PC-3 (cell line): ENCODE measurements at regions not wholly inside any gene's neighbourhood (a gene's known extent, or its start where the extent isn't known, plus 50 kb on each side); places are given as distances from the start of the nearest gene placed in this dataset.

ENCODE experiments used
- ATAC-seq: fragments of 200-7000 bp; cut with Tn5 transposase; 2 replicates; pipeline ENCODE4 v1.9.1; 2020; ENCODE audit warnings: mild to moderate bottlenecking, moderate library complexity
- BruUV-seq: library from RNA; stranded (reverse); fragments of 400-500 nt; replicated peaks from 2 replicates; lab custom pipeline; 2021; lab: Mats Ljungman, UMichigan
- CTCF ChIA-PET: fragments of 300-600 bp; sonication (Branson Sonifier 250); formaldehyde crosslinking; loops from one replicate; lab custom pipeline; 2022; ENCODE audit warnings: antibody characterized with exemption; lab: Charles Lee
- POLR2A ChIA-PET: fragments of 300-600 bp; sonication (Branson Sonifier 250); formaldehyde crosslinking; loops from one replicate; lab custom pipeline; 2022; ENCODE audit warnings: antibody characterized with exemption; ENCODE audit not compliant: unreplicated experiment; lab: Charles Lee
- DNase-seq: peaks from one replicate; pipeline ENCODE4 v3.0.0-alpha.2; 2015
- H2AFZ ChIP-seq: fragments of 300-600 bp; sonication (generic); 2 replicates; pipeline ENCODE4 v1.6.0; 2016; ENCODE audit warnings: antibody characterized with exemption, low read length
- H3F3A ChIP-seq: fragments of 300-600 bp; sonication (generic); one replicate; pipeline ENCODE4 v1.6.0; 2017; ENCODE audit warnings: antibody characterized with exemption, low read length, control low read depth, mild to moderate bottlenecking; ENCODE audit not compliant: unreplicated experiment
- H3K27ac ChIP-seq: fragments of 300-600 bp; sonication (generic); 2 replicates; pipeline ENCODE4 v1.5.1; 2016; ENCODE audit warnings: mild to moderate bottlenecking, low read length
- H3K27me3 ChIP-seq: fragments of 300-600 bp; sonication (generic); 2 replicates; pipeline ENCODE4 v1.6.1; 2016; ENCODE audit warnings: low read length, mixed read lengths
- H3K36me3 ChIP-seq: fragments of 300-600 bp; sonication (generic); 2 replicates; pipeline ENCODE4 v1.6.1; 2016; ENCODE audit warnings: low read depth, mixed run types, low read length, mixed read lengths
- H3K4me1 ChIP-seq: fragments of 300-600 bp; sonication (generic); 2 replicates; pipeline ENCODE4 v1.5.1; 2016; ENCODE audit warnings: low read length; ENCODE audit not compliant: insufficient read depth
- H3K4me2 ChIP-seq: fragments of 300-600 bp; sonication (generic); 2 replicates; pipeline ENCODE4 v1.6.0; 2016; ENCODE audit warnings: low read length
- H3K4me3 ChIP-seq: fragments of 300-600 bp; sonication (generic); 2 replicates; pipeline ENCODE4 v1.5.1; 2016; ENCODE audit warnings: mild to moderate bottlenecking, low read length, mixed read lengths
- H3K79me2 ChIP-seq: fragments of 300-600 bp; sonication (generic); 2 replicates; pipeline ENCODE4 v1.6.1; 2017; ENCODE audit warnings: low read length, mixed read lengths
- H3K9ac ChIP-seq: fragments of 300-600 bp; sonication (generic); 2 replicates; pipeline ENCODE4 v1.6.0; 2016; ENCODE audit warnings: mild to moderate bottlenecking, low read length
- H3K9me2 ChIP-seq: fragments of 300-600 bp; sonication (generic); replicated peaks from 2 replicates; pipeline ENCODE4 v1.6.1; 2016; ENCODE audit warnings: mixed run types, low read length, mixed read lengths
- H3K9me3 ChIP-seq: fragments of 300-600 bp; sonication (generic); 2 replicates; pipeline ENCODE4 v1.6.1; 2016; ENCODE audit warnings: low read length, mixed read lengths
- H4K20me1 ChIP-seq: fragments of 300-600 bp; sonication (generic); 2 replicates; pipeline ENCODE4 v1.6.1; 2016; ENCODE audit warnings: low read length, mixed read lengths
- CTCF ChIP-seq: fragments of 300-600 bp; sonication (generic); conservative IDR thresholded peaks from 2 replicates; pipeline ENCODE4 v1.5.1; 2017; ENCODE audit warnings: antibody characterized with exemption, low read depth, mild to moderate bottlenecking, low read length
- EZH2 ChIP-seq: fragments of 300-600 bp; sonication (generic); IDR thresholded peaks from one replicate; pipeline ENCODE4 v1.6.1; 2017; ENCODE audit warnings: antibody characterized with exemption, mild to moderate bottlenecking, low read length; ENCODE audit not compliant: unreplicated experiment
- EZH2phosphoT487 ChIP-seq: fragments of 300-600 bp; sonication (generic); IDR thresholded peaks from 2 replicates; pipeline ENCODE4 v1.6.1; 2018; ENCODE audit warnings: mild to moderate bottlenecking, antibody characterized with exemption, low read length, borderline replicate concordance
- intact Hi-C: fragments of 100-400 bp; cut with micrococcal nuclease; formaldehyde crosslinking; loops from 2 replicates; pipeline ENCODE4 v1.9.0; 2023

- H3K4me1 ChIP-seq: peaks cover 48% of the 10 kb centered on the region
- H3K9ac ChIP-seq: peak overlapping the region; percentile 86
- peak overlapping the region; percentile 52; the same call in 1 of the 2 replicates for H2AFZ ChIP-seq
- peak overlapping the region; percentile 68 for H3K4me2 ChIP-seq
- intact Hi-C loops: loop anchor here (1.0 to 5.0 kb wide), 7 partner anchors 35 to 327 kb away; no protein-coding TSS in a partner anchor
- H3K27ac ChIP-seq: peak overlapping the region; percentile 99
- no peaks in the 10 kb centered on the region for H3K36me3 ChIP-seq
- H4K20me1 ChIP-seq: no peaks in the 10 kb centered on the region
- no peaks in the 10 kb centered on the region for H3K9me3 ChIP-seq
- TF ChIP-seq CTCF (peak; percentile 87), EZH2 (no peak), EZH2phosphoT487 (no peak)
- CTCF ChIA-PET: interaction anchor here (0.6 to 1.0 kb wide), 5 partner anchors 75 to 239 kb away, joined by 3 to 4 read pairs (median 3); no protein-coding TSS in a partner anchor
- DNase-seq (peak; percentile 97), ATAC-seq (peak; percentile 84)
- BruUV-seq: no TSS peak
- POLR2A ChIA-PET: interaction anchor here (0.6 to 0.7 kb wide), 4 partner anchors 43 to 742 kb away, joined by 4 to 7 read pairs (median 6); no protein-coding TSS in a partner anchor
- H3K9me2 ChIP-seq: no peaks in the 10 kb centered on the region
- peaks cover 21% of the 10 kb centered on the region for H3F3A ChIP-seq
- H3K4me3 ChIP-seq: no peak overlapping the region
- H3K27me3 ChIP-seq: no peaks in the 10 kb centered on the region
- H3K79me2 ChIP-seq: peaks cover 12% of the 10 kb centered on the region
Measured at GRCh38 chrX:45515262-45516215, 314.9 kb upstream of the DIPK2B start.

- intact Hi-C loops: no loop called here
- DNase-seq: no peak
- ChIA-PET CTCF (no interaction called here), POLR2A (no interaction called here)
- Histone ChIP-seq H4K20me1 (no peaks in the 10 kb centered on the region), H3K27ac (peak overlapping the region; percentile 99), H3K4me2 (no peak overlapping the region), H3K4me3 (no peak overlapping the region), H3K4me1 (peaks cover 61% of the 10 kb centered on the region), H3K79me2 (peaks cover 24% of the 10 kb centered on the region), H3F3A (peaks cover 22% of the 10 kb centered on the region), H3K36me3 (no peaks in the 10 kb centered on the region), H2AFZ (no peak overlapping the region), H3K9me2 (no peaks in the 10 kb centered on the region), H3K9ac (peak overlapping the region; percentile 86; the same call in 1 of the 2 replicates), H3K9me3 (no peaks in the 10 kb centered on the region), H3K27me3 (no peaks in the 10 kb centered on the region)
- BruUV-seq: no TSS peak
- TF ChIP-seq EZH2phosphoT487 (no peak), CTCF (no peak), EZH2 (no peak)
- ATAC-seq: no peak
Measured at GRCh38 chrX:45513042-45513441, 312.4 kb upstream of the DIPK2B start.
